GM21528 (cell line): ENCODE measurements at regions not wholly inside any gene's neighbourhood (a gene's known extent, or its start where the extent isn't known, plus 50 kb on each side); places are given as distances from the start of the nearest gene placed in this dataset.
"Not testable (repeated sequence)": the region's sequence is repeated elsewhere in the genome, so short reads cannot be mapped to it uniquely, and the experiment has no call there.

ENCODE experiments used
- ATAC-seq: cut with Tn5 transposase; IDR thresholded peaks from one replicate; pipeline ENCODE4 v1.9.1; 2021; ENCODE audit warnings: mild to moderate bottlenecking, moderate library complexity; ENCODE audit not compliant: unreplicated experiment, low FRiP score

- ATAC-seq: no peak
Observed at GRCh38 chrX:111041018-111041462, 55.0 kb upstream of the PAK3 start.

- ATAC-seq: no peak
Observed at GRCh38 chrX:111040377-111041017, 55.5 kb upstream of the PAK3 start.

GRCh38 chrX:111039606-111040005 is 56.4 kb upstream of the PAK3 start:
- ATAC-seq: no peak

GRCh38 chrX:111035991-111036390 is 60.0 kb upstream of the PAK3 start:
- ATAC-seq: no peak

- no peak for ATAC-seq
Observed at GRCh38 chrX:111035256-111035655, 60.7 kb upstream of the PAK3 start.

- ATAC-seq: not testable (repeated sequence)
Observed at GRCh38 chrX:111022998-111023397, 73.0 kb upstream of the PAK3 start.

- no peak for ATAC-seq
Observed at GRCh38 chrX:111020283-111020682, 75.7 kb upstream of the PAK3 start.

GRCh38 chrX:111013778-111014455 is 82.1 kb upstream of the PAK3 start:
- ATAC-seq: no peak

- no peak for ATAC-seq
Observed at GRCh38 chrX:111010111-111010510, 85.9 kb upstream of the PAK3 start.

GRCh38 chrX:111009256-111009655 is 86.7 kb upstream of the PAK3 start:
- no peak for ATAC-seq

GRCh38 chrX:111008126-111008525 is 87.9 kb upstream of the PAK3 start:
- ATAC-seq: no peak

- ATAC-seq: no peak
Observed at GRCh38 chrX:111007238-111007637, 88.8 kb upstream of the PAK3 start.

- no peak for ATAC-seq
Observed at GRCh38 chrX:111006116-111006515, 89.9 kb upstream of the PAK3 start.

- ATAC-seq: no peak
Observed at GRCh38 chrX:111005166-111005565, 90.8 kb upstream of the PAK3 start.

GRCh38 chrX:111003118-111003517 is 92.9 kb upstream of the PAK3 start:
- no peak for ATAC-seq

GRCh38 chrX:110992611-110993010 is 103.4 kb upstream of the PAK3 start:
- ATAC-seq: no peak

GRCh38 chrX:110989869-110990268 is 106.1 kb upstream of the PAK3 start:
- ATAC-seq: no peak

- ATAC-seq: no peak
Observed at GRCh38 chrX:110989447-110989846, 106.5 kb upstream of the PAK3 start.

- no peak for ATAC-seq
Observed at GRCh38 chrX:110987292-110987691, 108.7 kb upstream of the PAK3 start.

GRCh38 chrX:110985470-110985869 is 110.5 kb upstream of the PAK3 start:
- ATAC-seq: no peak

GRCh38 chrX:110983024-110983423 is 113.0 kb upstream of the PAK3 start:
- ATAC-seq: no peak

- ATAC-seq: no peak
Observed at GRCh38 chrX:110966839-110967238, 129.2 kb upstream of the PAK3 start.
